K562 (cell line): ENCODE measurements at regions not wholly inside any gene's neighbourhood (a gene's known extent, or its start where the extent isn't known, plus 50 kb on each side); places are given as distances from the start of the nearest gene placed in this dataset.

Source experiments
- BHLHE40 ChIP-seq: IDR thresholded peaks from 2 replicates; pipeline ENCODE4 v1.6.1; 2011; ENCODE audit warnings: low read length, improper control_type of control experiment
- EP300 ChIP-seq: IDR thresholded peaks from 2 replicates; pipeline ENCODE4 v1.6.1; 2012; ENCODE audit warnings: low read length, improper control_type of control experiment
- FOXM1 ChIP-seq, 2 experiments: fragments of 450-650 bp in 1 of 2; sonication (generic) in 1 of 2; formaldehyde crosslinking in 1 of 2; IDR thresholded peaks; 2 replicates each; pipeline versions ENCODE4 v1.6.1 to v1.9.0; 2017 to 2022; ENCODE audit warnings: low read depth in 2 of 2, mild to moderate bottlenecking in 2 of 2, missing genetic modification reagents in 1 of 2, moderate library complexity in 1 of 2
- HLTF ChIP-seq: fragments of 450-650 bp; IDR thresholded peaks from 2 replicates; pipeline ENCODE4 v1.6.1; 2016
- POLR2A ChIP-seq: fragments of 450-650 bp; conservative IDR thresholded peaks from 2 replicates; pipeline ENCODE4 v1.6.1; 2016
- SREBF2 ChIP-seq: sonication (generic); formaldehyde crosslinking; IDR thresholded peaks from 2 replicates; pipeline ENCODE4 v1.4.0; 2020; ENCODE audit warnings: mild to moderate bottlenecking, missing genetic modification reagents
- TEAD2 ChIP-seq: fragments of 450-650 bp; IDR thresholded peaks from 2 replicates; pipeline ENCODE4 v1.6.1; 2016; ENCODE audit warnings: missing genetic modification characterization, control low read depth, missing compliant biosample characterization
- ZNF41 ChIP-seq: fragments of 250-450 bp; sonication (Bioruptor Pico); conservative IDR thresholded peaks from 2 replicates; pipeline ENCODE4 v1.4.0; 2020; ENCODE audit warnings: mild to moderate bottlenecking
- TF ChIP-seq, protein P1 (sequence below), 3 experiments: IDR thresholded peaks in 2 of 3; conservative IDR thresholded peaks in 1 of 3; 2 replicates each; pipeline ENCODE4 v1.5.1; 2011 to 2012; ENCODE audit warnings: low read length in 3 of 3, mild to moderate bottlenecking in 3 of 3, control low read depth in 2 of 3, improper control_type of control experiment in 1 of 3, inconsistent platforms in 1 of 3, low read depth in 1 of 3, mixed read lengths in 1 of 3, moderate library complexity in 1 of 3; ENCODE audit not compliant: insufficient read depth in 2 of 3
- TF ChIP-seq, protein P2 (sequence below): sonication (generic); formaldehyde crosslinking; IDR thresholded peaks from 2 replicates; pipeline ENCODE4 v1.8.1; 2022; ENCODE audit warnings: missing genetic modification reagents
- TF ChIP-seq, protein P3 (sequence below): fragments of 450-650 bp; IDR thresholded peaks from 2 replicates; pipeline ENCODE4 v1.6.1; 2016; ENCODE audit warnings: mild to moderate bottlenecking
- TF ChIP-seq, protein P4 (sequence below): sonication (generic); formaldehyde crosslinking; IDR thresholded peaks from 2 replicates; pipeline ENCODE4 v1.9.0; 2022; ENCODE audit warnings: mild to moderate bottlenecking, missing genetic modification reagents

DNA sequence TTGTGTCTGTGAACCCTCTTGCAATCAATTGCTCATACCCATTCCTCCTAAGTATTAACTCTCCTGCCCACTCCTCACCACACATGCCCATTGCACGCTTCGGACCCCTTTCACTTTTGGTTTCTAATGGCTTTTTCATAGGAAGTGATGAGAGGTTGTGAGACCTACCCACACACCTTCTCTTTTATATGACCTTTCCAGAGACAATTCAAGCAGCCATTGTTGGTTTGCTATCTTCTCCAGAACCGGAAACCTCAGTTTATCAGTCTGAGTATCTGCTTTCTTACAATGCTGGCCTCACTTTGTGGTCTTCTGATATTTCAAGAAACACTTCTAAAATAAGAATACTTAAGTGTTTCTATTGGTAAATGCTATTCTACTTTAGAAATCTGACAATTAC lies 1550.8 kb upstream of the SLC10A2 start:
- TF ChIP-seq HLTF (no peak), POLR2A (no peak), EP300 (no peak), TEAD2 (no peak), FOXM1 (IDR thresholded peaks at IDR 0.05; ENCODE audit: low read depth) (no peak), FOXM1 (CRISPR knock-in tag; IDR thresholded peaks at IDR 0.05; ENCODE audit: low read depth) (no peak), BHLHE40 (no peak), SREBF2 (CRISPR knock-in tag) (no peak), ZNF41 (no peak)
- TF ChIP-seq, protein P1, sequence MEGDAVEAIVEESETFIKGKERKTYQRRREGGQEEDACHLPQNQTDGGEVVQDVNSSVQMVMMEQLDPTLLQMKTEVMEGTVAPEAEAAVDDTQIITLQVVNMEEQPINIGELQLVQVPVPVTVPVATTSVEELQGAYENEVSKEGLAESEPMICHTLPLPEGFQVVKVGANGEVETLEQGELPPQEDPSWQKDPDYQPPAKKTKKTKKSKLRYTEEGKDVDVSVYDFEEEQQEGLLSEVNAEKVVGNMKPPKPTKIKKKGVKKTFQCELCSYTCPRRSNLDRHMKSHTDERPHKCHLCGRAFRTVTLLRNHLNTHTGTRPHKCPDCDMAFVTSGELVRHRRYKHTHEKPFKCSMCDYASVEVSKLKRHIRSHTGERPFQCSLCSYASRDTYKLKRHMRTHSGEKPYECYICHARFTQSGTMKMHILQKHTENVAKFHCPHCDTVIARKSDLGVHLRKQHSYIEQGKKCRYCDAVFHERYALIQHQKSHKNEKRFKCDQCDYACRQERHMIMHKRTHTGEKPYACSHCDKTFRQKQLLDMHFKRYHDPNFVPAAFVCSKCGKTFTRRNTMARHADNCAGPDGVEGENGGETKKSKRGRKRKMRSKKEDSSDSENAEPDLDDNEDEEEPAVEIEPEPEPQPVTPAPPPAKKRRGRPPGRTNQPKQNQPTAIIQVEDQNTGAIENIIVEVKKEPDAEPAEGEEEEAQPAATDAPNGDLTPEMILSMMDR (IDR thresholded peaks at IDR 0.05 in 2 of 3, conservative IDR thresholded peaks at IDR 0.05 in 1 of 3; ENCODE audit: insufficient read depth in 2 of 3, low read depth in 1 of 3, low read length in 3 of 3), result no peak
- TF ChIP-seq, protein P2, sequence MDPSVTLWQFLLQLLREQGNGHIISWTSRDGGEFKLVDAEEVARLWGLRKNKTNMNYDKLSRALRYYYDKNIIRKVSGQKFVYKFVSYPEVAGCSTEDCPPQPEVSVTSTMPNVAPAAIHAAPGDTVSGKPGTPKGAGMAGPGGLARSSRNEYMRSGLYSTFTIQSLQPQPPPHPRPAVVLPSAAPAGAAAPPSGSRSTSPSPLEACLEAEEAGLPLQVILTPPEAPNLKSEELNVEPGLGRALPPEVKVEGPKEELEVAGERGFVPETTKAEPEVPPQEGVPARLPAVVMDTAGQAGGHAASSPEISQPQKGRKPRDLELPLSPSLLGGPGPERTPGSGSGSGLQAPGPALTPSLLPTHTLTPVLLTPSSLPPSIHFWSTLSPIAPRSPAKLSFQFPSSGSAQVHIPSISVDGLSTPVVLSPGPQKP (CRISPR knock-in tag), result no peak
- TF ChIP-seq, protein P3, sequence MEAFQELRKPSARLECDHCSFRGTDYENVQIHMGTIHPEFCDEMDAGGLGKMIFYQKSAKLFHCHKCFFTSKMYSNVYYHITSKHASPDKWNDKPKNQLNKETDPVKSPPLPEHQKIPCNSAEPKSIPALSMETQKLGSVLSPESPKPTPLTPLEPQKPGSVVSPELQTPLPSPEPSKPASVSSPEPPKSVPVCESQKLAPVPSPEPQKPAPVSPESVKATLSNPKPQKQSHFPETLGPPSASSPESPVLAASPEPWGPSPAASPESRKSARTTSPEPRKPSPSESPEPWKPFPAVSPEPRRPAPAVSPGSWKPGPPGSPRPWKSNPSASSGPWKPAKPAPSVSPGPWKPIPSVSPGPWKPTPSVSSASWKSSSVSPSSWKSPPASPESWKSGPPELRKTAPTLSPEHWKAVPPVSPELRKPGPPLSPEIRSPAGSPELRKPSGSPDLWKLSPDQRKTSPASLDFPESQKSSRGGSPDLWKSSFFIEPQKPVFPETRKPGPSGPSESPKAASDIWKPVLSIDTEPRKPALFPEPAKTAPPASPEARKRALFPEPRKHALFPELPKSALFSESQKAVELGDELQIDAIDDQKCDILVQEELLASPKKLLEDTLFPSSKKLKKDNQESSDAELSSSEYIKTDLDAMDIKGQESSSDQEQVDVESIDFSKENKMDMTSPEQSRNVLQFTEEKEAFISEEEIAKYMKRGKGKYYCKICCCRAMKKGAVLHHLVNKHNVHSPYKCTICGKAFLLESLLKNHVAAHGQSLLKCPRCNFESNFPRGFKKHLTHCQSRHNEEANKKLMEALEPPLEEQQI, result no peak
- TF ChIP-seq, protein P4, sequence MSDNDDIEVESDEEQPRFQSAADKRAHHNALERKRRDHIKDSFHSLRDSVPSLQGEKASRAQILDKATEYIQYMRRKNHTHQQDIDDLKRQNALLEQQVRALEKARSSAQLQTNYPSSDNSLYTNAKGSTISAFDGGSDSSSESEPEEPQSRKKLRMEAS (CRISPR knock-in tag), result no peak
